HCT116 (cell line): ENCODE measurements at regions not wholly inside any gene's neighbourhood (a gene's known extent, or its start where the extent isn't known, plus 50 kb on each side); places are given as distances from the start of the nearest gene placed in this dataset.

Experiments used
- ATAC-seq: fragments of 200-7000 bp; cut with Tn5 transposase; 2 replicates; pipeline ENCODE4 v1.9.1; 2020; ENCODE audit warnings: mild to moderate bottlenecking, moderate library complexity
- BruUV-seq: library from RNA; stranded (reverse); fragments of 400-500 nt; replicated peaks from 2 replicates; lab custom pipeline; 2021; lab: Mats Ljungman, UMichigan
- CTCF ChIA-PET: fragments of 300-600 bp; sonication (Branson Sonifier 250); formaldehyde crosslinking; loops from one replicate; lab custom pipeline; 2021; ENCODE audit warnings: antibody characterized with exemption; lab: Charles Lee
- POLR2A ChIA-PET: fragments of 300-600, 350-600 bp; sonication (Branson Sonifier 250); formaldehyde crosslinking; loops from one replicate; lab custom pipeline; 2021; ENCODE audit warnings: antibody characterized with exemption; lab: Charles Lee
- RAD21 ChIA-PET, 2 experiments: fragments of 300-600 bp; sonication (Branson Sonifier 250); formaldehyde crosslinking; loops; one replicate each; lab custom pipeline; 2023; ENCODE audit warnings: low total read pairs in 2 of 2; ENCODE audit not compliant: uncharacterized antibody in 2 of 2, unreplicated experiment in 2 of 2, low non-redundant PET in 1 of 2; lab: Charles Lee
- DNase-seq: peaks from one replicate; pipeline ENCODE4 v3.0.0-alpha.2; 2010; ENCODE audit warnings: low read depth, low spot score
- H2AFZ ChIP-seq: fragments of 200-600 bp; shearing (Covaris generic), sonication (generic); 2 replicates; pipeline ENCODE4 v1.6.1; 2017; ENCODE audit warnings: low read depth, mixed run types, mixed read lengths, antibody characterized with exemption, low read length; ENCODE audit not compliant: poor library complexity, severe bottlenecking
- H3K27ac ChIP-seq: 2 replicates; pipeline ENCODE4 v1.5.1; 2012; ENCODE audit warnings: low read depth, low read length
- H3K27me3 ChIP-seq: fragments of 200-600 bp; sonication (generic); 2 replicates; pipeline ENCODE4 v1.6.1; 2016; ENCODE audit warnings: mixed run types, low read length, mixed read lengths; ENCODE audit not compliant: insufficient read depth
- H3K36me3 ChIP-seq, 2 experiments: fragments of 200-500 bp in 1 of 2; fragments of 200-600 bp in 1 of 2; sonication (Bioruptor generic) in 1 of 2; sonication (generic) in 1 of 2; 2 replicates each; pipeline versions ENCODE4 v1.5.1 to v1.6.1; 2014 to 2016; ENCODE audit warnings: low read length in 2 of 2, inconsistent platforms in 1 of 2, mixed read lengths in 1 of 2, mixed run types in 1 of 2; ENCODE audit not compliant: insufficient read depth in 2 of 2, control insufficient read depth in 1 of 2
- H3K4me1 ChIP-seq, 2 experiments: fragments of 200-600 bp in 1 of 2; sonication (generic) in 1 of 2; 2 replicates each; pipeline versions ENCODE4 v1.5.1 to v1.6.1; 2012 to 2017; ENCODE audit warnings: low read length in 2 of 2, inconsistent platforms in 1 of 2, mild to moderate bottlenecking in 1 of 2, mixed read lengths in 1 of 2, mixed run types in 1 of 2, moderate library complexity in 1 of 2; ENCODE audit not compliant: insufficient read depth in 2 of 2, control insufficient read depth in 1 of 2
- H3K4me2 ChIP-seq: fragments of 200-600 bp; sonication (generic); 2 replicates; pipeline ENCODE4 v1.6.1; 2017; ENCODE audit warnings: mixed run types, low read length, mixed read lengths
- H3K4me3 ChIP-seq, 2 experiments: fragments of 200-600 bp in 1 of 2; sonication (generic) in 1 of 2; replicated peaks in 1 of 2; 2 replicates each; pipeline ENCODE4 v1.5.1; 2011 to 2016; ENCODE audit warnings: low read length in 2 of 2, control low read depth in 1 of 2, low read depth in 1 of 2, mild to moderate bottlenecking in 1 of 2, mixed read lengths in 1 of 2, mixed run types in 1 of 2
- H3K79me2 ChIP-seq: fragments of 200-600 bp; sonication (generic); 2 replicates; pipeline ENCODE4 v1.6.1; 2017; ENCODE audit warnings: mild to moderate bottlenecking, mixed run types, low read length, moderate library complexity, mixed read lengths; ENCODE audit not compliant: insufficient read depth
- H3K9ac ChIP-seq: fragments of 200-600 bp; sonication (generic); 2 replicates; pipeline ENCODE4 v1.6.1; 2016; ENCODE audit warnings: low read length, mixed read lengths
- H3K9me2 ChIP-seq: fragments of 200-600 bp; sonication (generic), shearing (Covaris generic); 2 replicates; pipeline ENCODE4 v1.6.1; 2017; ENCODE audit warnings: mixed run types, mild to moderate bottlenecking, moderate library complexity; ENCODE audit not compliant: insufficient read depth
- H3K9me3 ChIP-seq, 2 experiments: fragments of 200-500 bp in 1 of 2; fragments of 200-600 bp in 1 of 2; sonication (Bioruptor generic) in 1 of 2; sonication (generic) in 1 of 2; 2 replicates each; pipeline ENCODE4 v1.6.1; 2014 to 2017; ENCODE audit warnings: low read length in 2 of 2, mixed read lengths in 2 of 2, inconsistent platforms in 1 of 2, low read depth in 1 of 2, mild to moderate bottlenecking in 1 of 2, mixed run types in 1 of 2, moderate library complexity in 1 of 2; ENCODE audit not compliant: control insufficient read depth in 1 of 2, insufficient read depth in 1 of 2
- H4K20me1 ChIP-seq: fragments of 200-600 bp; sonication (generic), shearing (Covaris generic); 2 replicates; pipeline ENCODE4 v1.6.1; 2017; ENCODE audit warnings: mixed run types, mild to moderate bottlenecking, moderate library complexity; ENCODE audit not compliant: insufficient read depth
- ELF1 ChIP-seq: IDR thresholded peaks from 2 replicates; pipeline ENCODE4 v1.6.1; 2012; ENCODE audit warnings: low read depth, borderline replicate concordance
- EZH2 ChIP-seq: fragments of 200-600 bp; sonication (generic); IDR thresholded peaks from 2 replicates; pipeline ENCODE4 v1.6.1; 2017; ENCODE audit warnings: antibody characterized with exemption, mixed run types
- JUND ChIP-seq: IDR thresholded peaks from 2 replicates; pipeline ENCODE4 v1.6.1; 2012
- POLR2AphosphoS5 ChIP-seq: IDR thresholded peaks from 2 replicates; pipeline ENCODE4 v1.6.1; 2011; ENCODE audit warnings: mild to moderate bottlenecking, low read depth, low read length, moderate library complexity
- SP1 ChIP-seq: IDR thresholded peaks from 2 replicates; pipeline ENCODE4 v1.6.1; 2012; ENCODE audit warnings: low read depth
- TCF7L2 ChIP-seq: IDR thresholded peaks from 2 replicates; pipeline ENCODE4 v1.7.0; 2011; ENCODE audit warnings: borderline replicate concordance, inconsistent platforms; ENCODE audit not compliant: insufficient read depth, insufficient read length; ENCODE audit errors: extremely low read depth
- YY1 ChIP-seq: IDR thresholded peaks from 2 replicates; pipeline ENCODE4 v1.6.1; 2011; ENCODE audit warnings: low read length, low read depth, moderate library complexity, mild to moderate bottlenecking; ENCODE audit not compliant: insufficient replicate concordance; ENCODE audit errors: extremely low read depth
- ZNF274 ChIP-seq: fragments of 200-500 bp; sonication (Bioruptor generic); IDR thresholded peaks from 2 replicates; pipeline ENCODE4 v1.6.1; 2014; ENCODE audit warnings: mild to moderate bottlenecking, low read depth, low read length, inconsistent platforms
- intact Hi-C: fragments of 100-400 bp; cut with micrococcal nuclease; formaldehyde crosslinking; loops from 2 replicates; pipeline ENCODE4 v1.10.0; 2022
- TF ChIP-seq, protein P1 (sequence below), 3 experiments: fragments of 200-600 bp in 1 of 3; sonication (generic) in 1 of 3; IDR thresholded peaks in 2 of 3; conservative IDR thresholded peaks in 1 of 3; 2 replicates each; pipeline ENCODE4 v1.5.1; 2012 to 2017; ENCODE audit warnings: low read depth in 2 of 3, low read length in 2 of 3, antibody characterized with exemption in 1 of 3, borderline replicate concordance in 1 of 3, control low read depth in 1 of 3, mild to moderate bottlenecking in 1 of 3, mixed read lengths in 1 of 3, mixed run types in 1 of 3, moderate library complexity in 1 of 3; ENCODE audit not compliant: insufficient read depth in 1 of 3
- TF ChIP-seq, protein P2 (sequence below): IDR thresholded peaks from 2 replicates; pipeline ENCODE4 v1.6.1; 2011; ENCODE audit warnings: mild to moderate bottlenecking, low read length, moderate library complexity; ENCODE audit not compliant: insufficient replicate concordance; ENCODE audit errors: extremely low read depth

DNA sequence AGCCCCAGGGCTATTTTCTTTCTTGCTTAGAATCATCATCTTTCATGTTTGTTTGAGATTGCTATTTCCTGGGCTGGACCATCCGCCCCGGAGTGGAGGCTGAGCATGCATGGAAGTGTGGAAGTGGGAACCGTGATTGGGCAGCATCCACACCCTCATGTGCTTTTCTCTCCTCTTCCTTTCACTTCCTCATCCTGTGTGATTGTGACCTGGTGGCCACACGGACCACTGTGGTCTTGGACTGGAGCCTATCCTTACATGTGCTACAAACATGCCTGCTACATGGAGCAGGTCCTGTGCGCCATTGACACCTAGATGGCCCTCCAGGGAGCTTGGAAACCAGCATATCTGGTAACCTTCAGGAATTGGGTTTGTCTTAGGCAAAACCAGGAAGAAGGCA is 175.9 kb upstream of the LCORL start:
- TF ChIP-seq EZH2 (no peak), ZNF274 (no peak), ELF1 (no peak), JUND (no peak), POLR2AphosphoS5 (no peak), YY1 (no peak), TCF7L2 (no peak), SP1 (no peak)
- TF ChIP-seq, protein P1, sequence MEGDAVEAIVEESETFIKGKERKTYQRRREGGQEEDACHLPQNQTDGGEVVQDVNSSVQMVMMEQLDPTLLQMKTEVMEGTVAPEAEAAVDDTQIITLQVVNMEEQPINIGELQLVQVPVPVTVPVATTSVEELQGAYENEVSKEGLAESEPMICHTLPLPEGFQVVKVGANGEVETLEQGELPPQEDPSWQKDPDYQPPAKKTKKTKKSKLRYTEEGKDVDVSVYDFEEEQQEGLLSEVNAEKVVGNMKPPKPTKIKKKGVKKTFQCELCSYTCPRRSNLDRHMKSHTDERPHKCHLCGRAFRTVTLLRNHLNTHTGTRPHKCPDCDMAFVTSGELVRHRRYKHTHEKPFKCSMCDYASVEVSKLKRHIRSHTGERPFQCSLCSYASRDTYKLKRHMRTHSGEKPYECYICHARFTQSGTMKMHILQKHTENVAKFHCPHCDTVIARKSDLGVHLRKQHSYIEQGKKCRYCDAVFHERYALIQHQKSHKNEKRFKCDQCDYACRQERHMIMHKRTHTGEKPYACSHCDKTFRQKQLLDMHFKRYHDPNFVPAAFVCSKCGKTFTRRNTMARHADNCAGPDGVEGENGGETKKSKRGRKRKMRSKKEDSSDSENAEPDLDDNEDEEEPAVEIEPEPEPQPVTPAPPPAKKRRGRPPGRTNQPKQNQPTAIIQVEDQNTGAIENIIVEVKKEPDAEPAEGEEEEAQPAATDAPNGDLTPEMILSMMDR (IDR thresholded peaks at IDR 0.05 in 2 of 3, conservative IDR thresholded peaks at IDR 0.05 in 1 of 3; ENCODE audit: borderline replicate concordance in 1 of 3, insufficient read depth in 1 of 3, low read depth in 2 of 3, low read length in 2 of 3), result no peak
- TF ChIP-seq, protein P2, sequence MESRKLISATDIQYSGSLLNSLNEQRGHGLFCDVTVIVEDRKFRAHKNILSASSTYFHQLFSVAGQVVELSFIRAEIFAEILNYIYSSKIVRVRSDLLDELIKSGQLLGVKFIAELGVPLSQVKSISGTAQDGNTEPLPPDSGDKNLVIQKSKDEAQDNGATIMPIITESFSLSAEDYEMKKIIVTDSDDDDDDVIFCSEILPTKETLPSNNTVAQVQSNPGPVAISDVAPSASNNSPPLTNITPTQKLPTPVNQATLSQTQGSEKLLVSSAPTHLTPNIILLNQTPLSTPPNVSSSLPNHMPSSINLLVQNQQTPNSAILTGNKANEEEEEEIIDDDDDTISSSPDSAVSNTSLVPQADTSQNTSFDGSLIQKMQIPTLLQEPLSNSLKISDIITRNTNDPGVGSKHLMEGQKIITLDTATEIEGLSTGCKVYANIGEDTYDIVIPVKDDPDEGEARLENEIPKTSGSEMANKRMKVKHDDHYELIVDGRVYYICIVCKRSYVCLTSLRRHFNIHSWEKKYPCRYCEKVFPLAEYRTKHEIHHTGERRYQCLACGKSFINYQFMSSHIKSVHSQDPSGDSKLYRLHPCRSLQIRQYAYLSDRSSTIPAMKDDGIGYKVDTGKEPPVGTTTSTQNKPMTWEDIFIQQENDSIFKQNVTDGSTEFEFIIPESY, result no peak
- DNase-seq, result no peak

More for the DNA sequence above, 175.9 kb upstream of the LCORL start:
- RAD21 ChIA-PET, result no interaction called here
- intact Hi-C loops, result no loop called here
- peaks cover 4% of the 10 kb centered on the region for H3K27me3 ChIP-seq
- no peaks in the 10 kb centered on the region for H3K36me3 ChIP-seq
- H4K20me1 ChIP-seq, result no peaks in the 10 kb centered on the region
- no peaks in the 10 kb centered on the region for H3K4me1 ChIP-seq
- CTCF ChIA-PET, result no interaction called here
- ATAC-seq, result no peak
- H3K4me3 ChIP-seq, result no peak overlapping the region
- H3K9ac ChIP-seq, result no peak overlapping the region
- no peak overlapping the region for H2AFZ ChIP-seq
- no peaks in the 10 kb centered on the region for H3K9me3 ChIP-seq
- no peaks in the 10 kb centered on the region for H3K79me2 ChIP-seq
- POLR2A ChIA-PET, result no interaction called here
- H3K4me2 ChIP-seq, result no peak overlapping the region
- no peaks in the 10 kb centered on the region for H3K9me2 ChIP-seq
- H3K27ac ChIP-seq, result no peak overlapping the region
- no TSS peak for BruUV-seq
